Amygdala (tissue), 56 donors: ENCODE measurements at regions not wholly inside any gene's neighbourhood (a gene's known extent, or its start where the extent isn't known, plus 50 kb on each side); places are given as distances from the start of the nearest gene placed in this dataset.
A peak's percentile ranks its signal among the peaks of the same experiment; 100 is the strongest.

Source experiments
- DNase-seq, 56 donors: peaks; one replicate each; lab custom pipeline; 2025; lab: John Stamatoyannopoulos, UW

- DNase-seq: no peak
Observed at GRCh38 chr17:72206376-72206775, 85.6 kb downstream of the SOX9 start.

GRCh38 chr17:72208832-72209231 is 88.0 kb downstream of the SOX9 start:
- DNase-seq: no peak

- no peak for DNase-seq
Observed at GRCh38 chr17:72212041-72212440, 91.2 kb downstream of the SOX9 start.

- DNase-seq: no peak
Observed at GRCh38 chr17:72215490-72215889, 94.7 kb downstream of the SOX9 start.

DNA sequence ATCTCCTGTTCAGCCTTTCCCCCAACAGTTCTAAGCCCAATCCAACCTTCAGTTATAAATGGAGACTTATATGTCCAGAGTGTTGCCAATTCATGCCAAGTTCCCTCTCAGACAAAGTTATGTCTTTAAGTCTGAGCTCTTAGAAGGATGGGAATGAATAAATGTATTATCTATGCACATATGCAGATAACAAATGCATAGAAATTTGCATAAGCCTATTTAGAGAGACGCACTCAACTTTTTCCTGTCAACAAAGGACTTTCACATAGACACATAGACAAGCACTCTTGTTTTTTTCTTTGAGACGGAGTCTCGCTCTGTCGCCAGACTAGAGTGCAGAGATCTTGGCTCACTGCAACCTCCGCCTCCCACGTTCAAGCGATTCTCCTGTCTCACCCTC is 95.1 kb downstream of the SOX9 start:
- no peak for DNase-seq

DNA sequence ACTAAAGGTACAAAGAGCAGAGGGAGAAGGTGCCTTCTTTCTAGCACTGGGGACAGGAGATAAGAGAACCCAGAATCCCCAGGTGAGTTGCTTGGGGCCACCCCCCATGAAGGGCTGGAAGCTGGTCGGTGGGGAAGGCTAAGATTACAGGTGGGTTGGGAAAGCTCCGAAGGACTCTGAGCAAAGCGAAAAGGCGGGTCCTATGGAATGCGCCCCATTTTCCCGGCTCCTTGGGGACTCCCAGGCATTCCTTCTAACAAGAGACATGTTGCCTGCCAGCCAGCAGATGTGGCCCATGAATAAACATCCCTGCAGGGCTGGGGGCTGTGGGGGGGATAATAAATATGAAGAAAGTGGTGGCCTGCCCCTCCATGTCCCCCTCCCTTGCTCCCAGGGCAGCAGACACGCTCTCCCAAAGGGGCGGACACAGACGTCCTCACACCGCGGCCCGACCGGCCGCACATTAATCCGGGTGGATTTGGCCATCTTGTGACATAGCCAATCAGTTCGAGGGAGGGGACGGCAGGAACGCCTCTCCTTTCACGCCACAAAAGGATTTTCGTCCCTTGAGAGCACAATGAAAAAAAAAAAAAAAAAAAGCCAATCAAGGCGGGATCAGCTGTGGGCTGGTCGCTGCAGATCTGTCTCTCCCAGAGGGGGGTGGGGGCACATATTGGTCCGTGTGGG is 98.5 kb downstream of the SOX9 start:
- peak in 2 of 56 donors; percentile 1 to 6 for DNase-seq

- DNase-seq: no peak
Observed at GRCh38 chr17:72219824-72220493, 99.1 kb downstream of the SOX9 start.

GRCh38 chr17:72222661-72223380 is 102.0 kb downstream of the SOX9 start:
- DNase-seq: no peak

DNA sequence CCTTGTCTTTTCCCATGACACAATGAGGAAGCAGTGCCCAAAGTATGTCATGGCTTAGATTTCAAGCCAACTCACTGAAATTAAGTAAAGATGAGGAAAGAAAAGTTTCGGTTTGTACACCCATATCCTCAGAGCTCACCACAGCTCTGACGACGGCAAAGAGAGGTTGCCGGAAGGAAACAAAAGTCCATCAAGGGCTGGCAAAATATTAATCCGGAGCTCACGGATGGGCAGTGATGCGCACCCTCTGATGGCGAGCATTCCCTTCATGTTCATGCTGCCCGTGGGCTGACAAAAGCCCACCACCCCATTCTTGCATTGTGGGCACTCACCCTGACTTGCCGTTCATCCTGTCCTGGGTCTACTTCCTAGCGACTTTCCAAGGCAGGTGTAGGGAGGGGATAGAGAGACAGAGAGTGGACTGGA is 103.1 kb downstream of the SOX9 start:
- no peak for DNase-seq

- no peak for DNase-seq
Observed at GRCh38 chr17:72226322-72226721, 105.5 kb downstream of the SOX9 start.

DNA sequence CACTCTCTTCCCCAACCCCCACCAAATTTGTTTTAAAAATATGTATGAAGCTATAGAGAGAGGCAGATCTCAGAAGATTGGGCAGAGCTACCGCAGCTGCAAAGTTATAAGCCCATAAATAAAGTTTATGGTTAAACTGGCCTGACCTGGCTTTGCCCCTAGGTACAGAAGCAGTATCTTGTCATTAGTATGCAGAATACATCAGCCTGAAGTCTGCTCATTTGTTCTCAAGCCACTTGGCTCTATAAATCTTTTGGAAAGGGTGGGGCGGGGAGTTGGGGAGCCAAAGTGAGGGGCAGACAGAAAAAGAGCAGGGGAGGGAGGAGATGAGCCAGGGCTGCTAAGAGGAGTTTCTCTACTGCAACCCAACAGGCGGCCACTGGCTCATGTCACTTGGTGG is 113.2 kb downstream of the SOX9 start:
- peak in 2 of 56 donors; percentile 0 to 11 for DNase-seq

- DNase-seq: no peak
Observed at GRCh38 chr17:72234985-72235384, 114.2 kb downstream of the SOX9 start.

- no peak for DNase-seq
Observed at GRCh38 chr17:72236980-72237633, 116.3 kb downstream of the SOX9 start.

DNA sequence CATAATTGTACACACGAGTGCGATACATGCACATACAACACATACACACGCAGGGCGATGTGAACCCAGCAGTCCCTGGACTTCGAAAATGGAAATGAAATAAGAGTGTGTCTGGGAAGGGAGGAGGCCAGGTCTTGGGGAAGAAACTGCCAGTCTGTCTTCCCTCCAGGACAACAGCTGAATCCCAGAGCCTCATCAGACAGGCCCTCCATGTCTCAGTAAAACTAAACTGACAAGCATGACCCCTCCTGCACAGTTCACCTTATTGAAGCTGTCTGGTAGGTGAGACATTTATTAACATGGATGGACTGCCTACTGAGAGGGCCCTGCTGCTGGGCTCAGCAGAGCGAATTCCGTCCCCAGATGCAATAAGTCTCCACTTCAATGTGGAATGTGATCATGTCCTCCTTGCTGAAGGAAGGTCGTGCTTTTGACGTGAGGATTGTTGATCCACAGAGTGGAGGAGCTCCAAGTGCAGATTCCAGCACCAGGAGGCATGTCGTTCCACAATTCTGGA is 117.4 kb downstream of the SOX9 start:
- DNase-seq: no peak

DNA sequence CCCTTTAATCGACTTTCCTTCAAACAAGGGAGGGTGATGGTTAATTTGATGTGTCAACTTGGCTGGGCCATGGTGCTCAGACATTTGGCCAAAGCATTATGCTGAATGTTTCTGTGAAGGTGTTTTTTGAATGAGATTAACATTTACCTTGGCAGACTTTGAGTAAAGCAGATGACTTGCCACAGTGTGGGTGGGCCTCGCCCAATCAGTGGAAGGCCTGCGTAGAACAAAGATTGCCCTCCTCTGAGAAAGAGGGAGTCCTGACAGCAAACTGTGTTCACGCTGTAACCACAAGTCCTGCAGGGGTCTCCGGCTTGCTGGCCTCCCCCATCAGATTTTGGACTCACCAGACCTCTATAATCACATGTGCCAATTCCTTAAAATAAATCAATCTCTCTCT is 118.7 kb downstream of the SOX9 start:
- no peak for DNase-seq

GRCh38 chr17:72240333-72240732 is 119.5 kb downstream of the SOX9 start:
- DNase-seq: no peak

- no peak for DNase-seq
Observed at GRCh38 chr17:72244494-72244893, 123.7 kb downstream of the SOX9 start.

DNA sequence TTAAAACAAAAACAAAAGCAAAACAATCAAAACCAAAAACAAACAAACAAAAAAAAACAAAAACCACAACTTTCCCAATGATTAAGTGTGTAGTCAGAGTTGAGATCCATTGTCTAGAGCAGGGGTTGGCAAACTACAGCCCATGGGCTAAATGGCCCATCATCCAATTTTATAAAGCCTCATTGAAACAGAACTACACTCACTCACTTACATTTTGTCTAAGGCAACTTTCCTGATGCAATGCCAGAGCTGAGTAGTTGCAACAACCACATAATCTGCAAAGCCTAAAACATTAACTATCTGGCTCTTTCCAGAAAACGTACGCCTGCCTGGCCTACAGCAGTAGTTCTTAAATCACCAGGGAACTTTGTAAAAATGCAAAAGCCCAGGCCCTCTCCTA is 124.1 kb downstream of the SOX9 start:
- DNase-seq: no peak

DNA sequence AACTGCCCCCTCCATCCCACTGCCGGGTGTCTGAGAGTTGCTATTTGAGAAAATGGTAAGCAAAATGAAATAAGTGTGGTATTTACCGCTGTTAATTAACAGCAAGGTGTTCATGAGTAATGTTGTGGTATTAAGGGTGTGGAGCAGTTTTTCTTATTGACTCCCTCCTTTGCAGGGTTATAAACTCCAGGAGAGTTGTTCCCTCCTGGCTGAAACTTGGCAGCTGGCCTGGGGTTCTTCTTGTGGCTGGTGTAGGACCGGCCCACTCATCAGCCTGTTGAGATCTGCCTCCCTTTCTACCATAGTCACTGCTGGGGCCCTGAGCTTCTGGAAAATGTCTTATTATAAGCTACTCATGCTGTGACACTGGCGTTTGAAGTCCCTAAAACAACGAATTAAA is 128.6 kb downstream of the SOX9 start:
- no peak for DNase-seq

- DNase-seq: no peak
Observed at GRCh38 chr17:72250206-72250605, 129.4 kb downstream of the SOX9 start.

GRCh38 chr17:72253597-72253996 is 132.8 kb downstream of the SOX9 start:
- no peak for DNase-seq
